C4-2B (cell line): ENCODE measurements at regions not wholly inside any gene's neighbourhood (a gene's known extent, or its start where the extent isn't known, plus 50 kb on each side); places are given as distances from the start of the nearest gene placed in this dataset.
"Not testable (repeated sequence)": the region's sequence is repeated elsewhere in the genome, so short reads cannot be mapped to it uniquely, and the experiment has no call there.

ENCODE experiments used
- CTCF ChIP-seq: fragments of 450-650 bp; conservative IDR thresholded peaks from 2 replicates; pipeline ENCODE4 v1.5.1; 2017; ENCODE audit warnings: mild to moderate bottlenecking
- ZFX ChIP-seq: fragments of 450-650 bp; IDR thresholded peaks from 2 replicates; pipeline ENCODE4 v1.6.1; 2017

DNA sequence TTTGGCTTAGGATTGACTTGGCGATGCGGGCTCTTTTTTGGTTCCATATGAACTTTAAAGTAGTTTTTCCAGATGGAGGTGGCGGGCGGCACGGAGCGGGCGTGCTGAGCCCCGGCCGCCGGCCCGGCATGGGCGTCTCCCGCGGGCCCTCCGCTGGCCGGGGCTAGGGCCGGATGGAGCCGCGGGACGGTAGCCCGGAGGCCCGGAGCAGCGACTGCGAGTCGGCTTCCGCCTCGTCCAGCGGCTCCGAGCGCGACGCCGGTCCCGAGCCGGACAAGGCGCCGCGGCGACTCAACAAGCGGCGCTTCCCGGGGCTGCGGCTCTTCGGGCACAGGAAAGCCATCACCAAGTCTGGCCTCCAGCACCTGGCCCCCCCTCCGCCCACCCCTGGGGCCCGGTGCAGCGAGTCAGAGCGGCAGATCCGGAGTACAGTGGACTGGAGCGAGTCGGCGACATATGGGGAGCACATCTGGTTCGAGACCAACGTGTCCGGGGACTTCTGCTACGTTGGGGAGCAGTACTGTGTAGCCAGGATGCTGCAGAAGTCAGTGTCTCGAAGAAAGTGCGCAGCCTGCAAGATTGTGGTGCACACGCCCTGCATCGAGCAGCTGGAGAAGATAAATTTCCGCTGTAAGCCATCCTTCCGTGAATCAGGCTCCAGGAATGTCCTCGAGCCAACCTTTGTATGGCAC is 88.7 kb downstream of the LACC1 start:
- TF ChIP-seq CTCF, ZFX: not testable (repeated sequence)
